Right ventricle myocardium superior (tissue), 1 donor: ENCODE measurements at regions not wholly inside any gene's neighbourhood (a gene's known extent, or its start where the extent isn't known, plus 50 kb on each side); places are given as distances from the start of the nearest gene placed in this dataset.
"Not testable (repeated sequence)": the region's sequence is repeated elsewhere in the genome, so short reads cannot be mapped to it uniquely, and the experiment has no call there.

ENCODE experiments used
- ATAC-seq: fragments of 200-7000 bp; cut with Tn5 transposase; one replicate; pipeline ENCODE4 v1.9.1; 2020; ENCODE audit warnings: mild to moderate bottlenecking; ENCODE audit not compliant: poor library complexity
- DNase-seq: peaks from one replicate; pipeline ENCODE4 v3.0.0-alpha.2; 2020
- intact Hi-C: fragments of 100-400 bp; cut with DNase I; formaldehyde crosslinking; loops from one replicate; pipeline ENCODE4 v1.11.2; 2022
- donor health status: DM: no; HTN: yes; CAD: no; lungs with severe emphysema.

- DNase-seq (no peak), ATAC-seq (no peak)
- intact Hi-C loops = no loop called here
Observed at GRCh38 chr7:81285142-81285871, 366.5 kb upstream of the SEMA3C start.

- DNase-seq (no peak), ATAC-seq (no peak)
- intact Hi-C loops = no loop called here
Observed at GRCh38 chr7:81284576-81284975, 365.7 kb upstream of the SEMA3C start.

- no peak for ATAC-seq
- intact Hi-C loops = no loop called here
- DNase-seq = no peak
Observed at GRCh38 chr7:81280531-81280930, 361.7 kb upstream of the SEMA3C start.

- DNase-seq (no peak), ATAC-seq (no peak)
- intact Hi-C loops = no loop called here
Observed at GRCh38 chr7:81277691-81278090, 358.8 kb upstream of the SEMA3C start.

GRCh38 chr7:81273601-81274397, 354.9 kb upstream of the SEMA3C start:
- no peak for DNase-seq

GRCh38 chr7:81272176-81272575, 353.3 kb upstream of the SEMA3C start:
- no peak for DNase-seq
- ATAC-seq = no peak
- intact Hi-C loops = no loop called here

More at GRCh38 chr7:81273601-81274397, 354.9 kb upstream of the SEMA3C start:
- intact Hi-C loops = no loop called here
- ATAC-seq = no peak

GRCh38 chr7:81268551-81268950, 349.7 kb upstream of the SEMA3C start:
- DNase-seq (no peak), ATAC-seq (no peak)
- intact Hi-C loops = loop anchor here (10.0 kb wide), 1 partner anchor 564 kb away; no protein-coding TSS in a partner anchor

GRCh38 chr7:81267508-81267907, 348.7 kb upstream of the SEMA3C start:
- ATAC-seq (no peak), DNase-seq (no peak)
- intact Hi-C loops = loop anchor here (10.0 kb wide), 1 partner anchor 563 kb away; no protein-coding TSS in a partner anchor

- DNase-seq (no peak), ATAC-seq (no peak)
- intact Hi-C loops = loop anchor here (10.0 kb wide), 1 partner anchor 559 kb away; no protein-coding TSS in a partner anchor
Observed at GRCh38 chr7:81264116-81264515, 345.3 kb upstream of the SEMA3C start.

GRCh38 chr7:81260152-81260551, 341.3 kb upstream of the SEMA3C start:
- intact Hi-C loops = loop anchor here (10.0 kb wide), 1 partner anchor 555 kb away; no protein-coding TSS in a partner anchor
- no peak for DNase-seq
- ATAC-seq = no peak

GRCh38 chr7:81256991-81257390, 338.1 kb upstream of the SEMA3C start:
- intact Hi-C loops = loop anchor here (10.0 kb wide), 1 partner anchor 332 kb away; no protein-coding TSS in a partner anchor
- DNase-seq = no peak
- peak; percentile 84 for ATAC-seq

- DNase-seq = no peak
- no peak for ATAC-seq
- intact Hi-C loops = no loop called here
Observed at GRCh38 chr7:81248420-81248819, 329.6 kb upstream of the SEMA3C start.

- ATAC-seq, DNase-seq, intact Hi-C loops: not testable (repeated sequence)
Observed at GRCh38 chr7:81247364-81247763, 328.5 kb upstream of the SEMA3C start.

GRCh38 chr7:81245353-81245752, 326.5 kb upstream of the SEMA3C start:
- no peak for DNase-seq
- intact Hi-C loops = no loop called here
- no peak for ATAC-seq

GRCh38 chr7:81244224-81244623, 325.4 kb upstream of the SEMA3C start:
- intact Hi-C loops = no loop called here
- no peak for ATAC-seq
- no peak for DNase-seq

- intact Hi-C loops = no loop called here
- ATAC-seq (no peak), DNase-seq (no peak)
Observed at GRCh38 chr7:81236560-81236959, 317.7 kb upstream of the SEMA3C start.

GRCh38 chr7:81235997-81236396, 317.1 kb upstream of the SEMA3C start:
- ATAC-seq (no peak), DNase-seq (no peak)
- intact Hi-C loops = no loop called here

GRCh38 chr7:81234896-81235295, 316.0 kb upstream of the SEMA3C start:
- DNase-seq = no peak
- intact Hi-C loops = no loop called here
- ATAC-seq = no peak

- DNase-seq (peak; percentile 36), ATAC-seq (no peak)
- intact Hi-C loops = no loop called here
Observed at GRCh38 chr7:81233208-81233940, 314.5 kb upstream of the SEMA3C start.
